SK-N-SH (cell line): ENCODE measurements at regions not wholly inside any gene's neighbourhood (a gene's known extent, or its start where the extent isn't known, plus 50 kb on each side); places are given as distances from the start of the nearest gene placed in this dataset.

Experiments
- CTCF ChIA-PET: fragments of 300-600, 350-600 bp; formaldehyde crosslinking; extraction: SDS; loops from one replicate; lab custom pipeline; 2021; lab: Yijun Ruan, JAX
- POLR2A ChIA-PET: fragments of 350-600 bp; sonication (Branson Sonifier 250); formaldehyde crosslinking; extraction: SDS; loops from one replicate; lab custom pipeline; 2020; ENCODE audit warnings: antibody characterized with exemption, inconsistent platforms; lab: Yijun Ruan, JAX
- DNase-seq: peaks from one replicate; pipeline ENCODE4 v3.0.0; 2012
- H2AFZ ChIP-seq: fragments of 200-600 bp; sonication (generic); 2 replicates; pipeline ENCODE4 v1.8.1; 2016; ENCODE audit warnings: antibody characterized with exemption, mild to moderate bottlenecking, low read depth
- H3F3A ChIP-seq: fragments of 200-600 bp; sonication (generic); replicated peaks from 2 replicates; pipeline ENCODE3; 2016; ENCODE audit warnings: antibody characterized with exemption, mild to moderate bottlenecking; ENCODE audit not compliant: insufficient read depth
- H3K27ac ChIP-seq, 2 experiments: fragments of 200-500 bp in 1 of 2; fragments of 200-600 bp in 1 of 2; sonication (Bioruptor generic) in 1 of 2; sonication (generic), shearing (Covaris generic) in 1 of 2; 2 replicates each; pipeline versions ENCODE4 v1.5.1 to v1.6.1; 2014 to 2016; ENCODE audit warnings: low read depth in 2 of 2, inconsistent platforms in 1 of 2, low read length in 1 of 2, mild to moderate bottlenecking in 1 of 2, mixed read lengths in 1 of 2
- H3K27me3 ChIP-seq: fragments of 200-600 bp; sonication (generic), shearing (Covaris generic); 2 replicates; pipeline ENCODE4 v1.6.1; 2016; ENCODE audit warnings: mixed run types; ENCODE audit not compliant: insufficient read depth
- H3K36me3 ChIP-seq, 2 experiments: fragments of 200-500 bp in 1 of 2; fragments of 200-600 bp in 1 of 2; sonication (Bioruptor generic) in 1 of 2; sonication (generic) in 1 of 2; replicated peaks in 1 of 2; 2 replicates each; pipeline versions ENCODE3 to v1.5.1; 2014 to 2016; ENCODE audit warnings: low read length in 1 of 2, mild to moderate bottlenecking in 1 of 2; ENCODE audit not compliant: insufficient read depth in 2 of 2, control insufficient read depth in 1 of 2
- H3K4me1 ChIP-seq, 2 experiments: fragments of 200-500 bp in 1 of 2; fragments of 200-600 bp in 1 of 2; sonication (Bioruptor generic) in 1 of 2; sonication (generic), shearing (Covaris generic) in 1 of 2; 2 replicates each; pipeline versions ENCODE4 v1.5.1 to v1.6.1; 2014 to 2016; ENCODE audit warnings: low read depth in 1 of 2, low read length in 1 of 2, mixed run types in 1 of 2; ENCODE audit not compliant: insufficient read depth in 2 of 2, control insufficient read depth in 1 of 2
- H3K4me2 ChIP-seq: fragments of 200-600 bp; sonication (generic), shearing (Covaris generic); 2 replicates; pipeline ENCODE4 v1.6.1; 2017; ENCODE audit warnings: mixed run types
- H3K4me3 ChIP-seq, 2 experiments: fragments of 200-500 bp in 1 of 2; fragments of 200-600 bp in 1 of 2; sonication (Bioruptor generic) in 1 of 2; sonication (generic), shearing (Covaris generic) in 1 of 2; 2 replicates each; pipeline versions ENCODE4 v1.5.1 to v1.8.1; 2014 to 2016; ENCODE audit warnings: low read depth in 2 of 2, inconsistent platforms in 1 of 2, low read length in 1 of 2, mild to moderate bottlenecking in 1 of 2, mixed read lengths in 1 of 2, moderate library complexity in 1 of 2
- H3K79me2 ChIP-seq: fragments of 200-600 bp; sonication (generic); 2 replicates; pipeline ENCODE4 v1.8.1; 2017; ENCODE audit warnings: mild to moderate bottlenecking; ENCODE audit not compliant: insufficient read depth
- H3K9ac ChIP-seq: fragments of 200-600 bp; sonication (generic); 2 replicates; pipeline ENCODE4 v1.6.1; 2017; ENCODE audit warnings: mixed run types
- H3K9me2 ChIP-seq: fragments of 200-600 bp; sonication (generic); 2 replicates; pipeline ENCODE4 v1.6.1; 2017; ENCODE audit warnings: mixed run types
- H3K9me3 ChIP-seq: fragments of 200-600 bp; sonication (generic); 2 replicates; pipeline ENCODE4 v1.6.1; 2017; ENCODE audit warnings: mixed run types, mild to moderate bottlenecking, moderate library complexity
- H4K20me1 ChIP-seq: fragments of 200-600 bp; sonication (generic); 2 replicates; pipeline ENCODE4 v1.6.1; 2017; ENCODE audit warnings: mild to moderate bottlenecking, mixed run types; ENCODE audit not compliant: insufficient read depth
- CHD2 ChIP-seq: fragments of 150-350 bp; IDR thresholded peaks from 2 replicates; pipeline ENCODE4 v1.6.1; 2018; ENCODE audit warnings: low read length; ENCODE audit not compliant: partially characterized antibody
- EZH2phosphoT487 ChIP-seq: fragments of 200-600 bp; sonication (generic); IDR thresholded peaks from 2 replicates; pipeline ENCODE4 v1.6.1; 2017; ENCODE audit warnings: low read depth, mixed run types, mild to moderate bottlenecking, antibody characterized with exemption, moderate library complexity, borderline replicate concordance
- FOSL2 ChIP-seq: IDR thresholded peaks from 2 replicates; pipeline ENCODE4 v1.4.0; 2012; ENCODE audit warnings: low read depth, mild to moderate bottlenecking, moderate library complexity, borderline replicate concordance
- FOXJ3 ChIP-seq: sonication (generic); formaldehyde crosslinking; IDR thresholded peaks from 2 replicates; pipeline ENCODE4 v1.5.1; 2020; ENCODE audit warnings: mild to moderate bottlenecking, missing genetic modification reagents
- GABPA ChIP-seq: IDR thresholded peaks from 2 replicates; pipeline ENCODE4 v1.4.0; 2012; ENCODE audit warnings: low read depth, mild to moderate bottlenecking
- GATA2 ChIP-seq: sonication (generic); formaldehyde crosslinking; IDR thresholded peaks from 2 replicates; pipeline ENCODE4 v1.5.0; 2020; ENCODE audit warnings: mild to moderate bottlenecking, missing genetic modification reagents
- JUND ChIP-seq: IDR thresholded peaks from 2 replicates; pipeline ENCODE4 v1.4.0; 2012
- MEF2A ChIP-seq: IDR thresholded peaks from 2 replicates; pipeline ENCODE4 v1.4.0; 2012; ENCODE audit warnings: low read depth, borderline replicate concordance
- MXI1 ChIP-seq: IDR thresholded peaks from 2 replicates; pipeline ENCODE4 v1.6.1; 2012; ENCODE audit warnings: mild to moderate bottlenecking, low read depth, low read length, improper control_type of control experiment
- NFIC ChIP-seq: IDR thresholded peaks from 2 replicates; pipeline ENCODE4 v1.4.0; 2012; ENCODE audit warnings: borderline replicate concordance
- PBX3 ChIP-seq: IDR thresholded peaks from 2 replicates; pipeline ENCODE4; 2012
- RAD21 ChIP-seq: IDR thresholded peaks from 2 replicates; pipeline ENCODE4 v1.6.1; 2012; ENCODE audit warnings: mild to moderate bottlenecking, low read length
- RCOR1 ChIP-seq: fragments of 150-350 bp; IDR thresholded peaks from 2 replicates; pipeline ENCODE4 v1.6.1; 2017; ENCODE audit warnings: antibody characterized with exemption, low read length
- RFX5 ChIP-seq: IDR thresholded peaks from 2 replicates; pipeline ENCODE4 v1.6.1; 2012; ENCODE audit warnings: mild to moderate bottlenecking, improper control_type of control experiment, low read length
- SIN3A ChIP-seq: IDR thresholded peaks from 2 replicates; pipeline ENCODE4 v1.6.1; 2012; ENCODE audit warnings: low read depth, mild to moderate bottlenecking, low read length, moderate library complexity, borderline replicate concordance
- SMC3 ChIP-seq: IDR thresholded peaks from 2 replicates; pipeline ENCODE4 v1.6.1; 2012; ENCODE audit warnings: low read depth, low read length, improper control_type of control experiment
- TCF12 ChIP-seq: IDR thresholded peaks from 2 replicates; pipeline ENCODE4 v1.4.0; 2012
- TEAD4 ChIP-seq: IDR thresholded peaks from 2 replicates; pipeline ENCODE4 v1.4.0; 2012; ENCODE audit warnings: mild to moderate bottlenecking, borderline replicate concordance; ENCODE audit not compliant: insufficient read depth
- USF1 ChIP-seq: IDR thresholded peaks from 2 replicates; pipeline ENCODE4 v1.4.0; 2012; ENCODE audit warnings: low read depth, borderline replicate concordance
- ZBTB33 ChIP-seq: IDR thresholded peaks from 2 replicates; pipeline ENCODE4 v1.4.0; 2012; ENCODE audit warnings: low read depth, borderline replicate concordance
- WGBS: methylation state at CpG from one replicate; pipeline ENCODE4 v1.1.6; 2017; ENCODE audit warnings: low lambda C conversion rate; 5-methylcytosine and 5-hydroxymethylcytosine counted together
- TF ChIP-seq, protein P1 (sequence below): fragments of 200-600 bp; sonication (generic); IDR thresholded peaks from 2 replicates; pipeline ENCODE4 v1.6.1; 2017; ENCODE audit warnings: antibody characterized with exemption, mild to moderate bottlenecking, moderate library complexity
- TF ChIP-seq, protein P2 (sequence below): fragments of 150-350 bp; IDR thresholded peaks from 2 replicates; pipeline ENCODE4 v1.6.1; 2016; ENCODE audit warnings: mild to moderate bottlenecking, low read depth, low read length

- no peaks in the 10 kb centered on the region for H3K9me3 ChIP-seq
- H3K79me2 ChIP-seq = no peaks in the 10 kb centered on the region
- H3F3A ChIP-seq = no peaks in the 10 kb centered on the region
- H3K4me3 ChIP-seq = no peak overlapping the region
- ChIA-PET POLR2A (no interaction called here), CTCF (no interaction called here)
- H3K9me2 ChIP-seq = no peaks in the 10 kb centered on the region
- 14% methylated on average over 2 of the region's 2 CpGs for WGBS
- H3K27me3 ChIP-seq = no peaks in the 10 kb centered on the region
- no peaks in the 10 kb centered on the region for H3K4me1 ChIP-seq
- DNase-seq = no peak
- TF ChIP-seq MXI1 = no peak
- TF ChIP-seq, protein P1, sequence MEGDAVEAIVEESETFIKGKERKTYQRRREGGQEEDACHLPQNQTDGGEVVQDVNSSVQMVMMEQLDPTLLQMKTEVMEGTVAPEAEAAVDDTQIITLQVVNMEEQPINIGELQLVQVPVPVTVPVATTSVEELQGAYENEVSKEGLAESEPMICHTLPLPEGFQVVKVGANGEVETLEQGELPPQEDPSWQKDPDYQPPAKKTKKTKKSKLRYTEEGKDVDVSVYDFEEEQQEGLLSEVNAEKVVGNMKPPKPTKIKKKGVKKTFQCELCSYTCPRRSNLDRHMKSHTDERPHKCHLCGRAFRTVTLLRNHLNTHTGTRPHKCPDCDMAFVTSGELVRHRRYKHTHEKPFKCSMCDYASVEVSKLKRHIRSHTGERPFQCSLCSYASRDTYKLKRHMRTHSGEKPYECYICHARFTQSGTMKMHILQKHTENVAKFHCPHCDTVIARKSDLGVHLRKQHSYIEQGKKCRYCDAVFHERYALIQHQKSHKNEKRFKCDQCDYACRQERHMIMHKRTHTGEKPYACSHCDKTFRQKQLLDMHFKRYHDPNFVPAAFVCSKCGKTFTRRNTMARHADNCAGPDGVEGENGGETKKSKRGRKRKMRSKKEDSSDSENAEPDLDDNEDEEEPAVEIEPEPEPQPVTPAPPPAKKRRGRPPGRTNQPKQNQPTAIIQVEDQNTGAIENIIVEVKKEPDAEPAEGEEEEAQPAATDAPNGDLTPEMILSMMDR = no peak
- TF ChIP-seq RAD21 = no peak
- no peak for TF ChIP-seq PBX3
- no peak for TF ChIP-seq RCOR1
- TF ChIP-seq, protein P2, sequence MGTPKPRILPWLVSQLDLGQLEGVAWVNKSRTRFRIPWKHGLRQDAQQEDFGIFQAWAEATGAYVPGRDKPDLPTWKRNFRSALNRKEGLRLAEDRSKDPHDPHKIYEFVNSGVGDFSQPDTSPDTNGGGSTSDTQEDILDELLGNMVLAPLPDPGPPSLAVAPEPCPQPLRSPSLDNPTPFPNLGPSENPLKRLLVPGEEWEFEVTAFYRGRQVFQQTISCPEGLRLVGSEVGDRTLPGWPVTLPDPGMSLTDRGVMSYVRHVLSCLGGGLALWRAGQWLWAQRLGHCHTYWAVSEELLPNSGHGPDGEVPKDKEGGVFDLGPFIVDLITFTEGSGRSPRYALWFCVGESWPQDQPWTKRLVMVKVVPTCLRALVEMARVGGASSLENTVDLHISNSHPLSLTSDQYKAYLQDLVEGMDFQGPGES = no peak
- no peak for TF ChIP-seq CHD2
- no peak for TF ChIP-seq FOXJ3 (CRISPR knock-in tag)
- TF ChIP-seq EZH2phosphoT487 = no peak
- TF ChIP-seq GATA2 (CRISPR knock-in tag) = no peak
- no peak for TF ChIP-seq USF1
- TF ChIP-seq FOSL2 = no peak
- no peak for TF ChIP-seq RFX5
- H3K27ac ChIP-seq = no peak overlapping the region
- no peak overlapping the region for H2AFZ ChIP-seq
- no peaks in the 10 kb centered on the region for H4K20me1 ChIP-seq
- H3K4me2 ChIP-seq = no peak overlapping the region
- H3K9ac ChIP-seq = no peak overlapping the region
- H3K36me3 ChIP-seq = no peaks in the 10 kb centered on the region
These were observed 272.3 kb upstream of the ROBO1 start for GRCh38 chr3:80040067-80040466.

- CTCF ChIA-PET = no interaction called here
- no peak for TF ChIP-seq MEF2A
- no peak for TF ChIP-seq JUND
- no peak for TF ChIP-seq SIN3A
- no peak for TF ChIP-seq TCF12
- TF ChIP-seq MXI1 = no peak
- TF ChIP-seq, protein P2 = no peak
- TF ChIP-seq FOXJ3 (CRISPR knock-in tag) = no peak
- no peak for TF ChIP-seq TEAD4
- TF ChIP-seq SMC3 = no peak
- TF ChIP-seq RFX5 = no peak
- no peak for TF ChIP-seq GABPA
- TF ChIP-seq NFIC = no peak
- TF ChIP-seq ZBTB33 = no peak
- no peak for TF ChIP-seq RCOR1
These were observed 268.4 kb upstream of the ROBO1 start for GRCh38 chr3:80036176-80036575.

More at GRCh38 chr3:80036176-80036575, 268.4 kb upstream of the ROBO1 start:
- H2AFZ ChIP-seq = no peak overlapping the region
- H3K9me2 ChIP-seq = no peaks in the 10 kb centered on the region
- H3K79me2 ChIP-seq = no peaks in the 10 kb centered on the region
- H3K9ac ChIP-seq = no peak overlapping the region
- H3K4me2 ChIP-seq = no peak overlapping the region
- H3F3A ChIP-seq = no peaks in the 10 kb centered on the region
- H3K4me1 ChIP-seq = no peaks in the 10 kb centered on the region
- H3K9me3 ChIP-seq = no peaks in the 10 kb centered on the region
- no peaks in the 10 kb centered on the region for H3K36me3 ChIP-seq
- no peak overlapping the region for H3K4me3 ChIP-seq
- H3K27ac ChIP-seq = no peak overlapping the region
- H3K27me3 ChIP-seq = no peaks in the 10 kb centered on the region
- POLR2A ChIA-PET = no interaction called here
- no peak for DNase-seq
- H4K20me1 ChIP-seq = no peaks in the 10 kb centered on the region
